Upper lobe of left lung (tissue), 6 donors: ENCODE measurements at regions not wholly inside any gene's neighbourhood (a gene's known extent, or its start where the extent isn't known, plus 50 kb on each side); places are given as distances from the start of the nearest gene placed in this dataset.
A peak's percentile ranks its signal among the peaks of the same experiment; 100 is the strongest.

ENCODE experiments used
- ATAC-seq, 2 donors: fragments of 200-7000 bp; cut with Tn5 transposase; one replicate each; pipeline ENCODE4 v1.9.1; 2022; ENCODE audit warnings: mild to moderate bottlenecking in 2 of 2, moderate library complexity in 2 of 2; ENCODE audit not compliant: low FRiP score in 2 of 2
- DNase-seq, 2 donors: peaks; one replicate each; pipeline ENCODE4 v3.0.0-alpha.2; 2019 to 2020
- H3K27ac ChIP-seq, 4 donors: fragments of 200-600 bp; sonication (generic); one replicate each; pipeline ENCODE4 v1.5.1; 2016 to 2019
- H3K27me3 ChIP-seq, 4 donors: fragments of 200-600 bp; sonication (generic); one replicate each; pipeline ENCODE4 v1.5.1; 2017 to 2019
- H3K36me3 ChIP-seq, 4 donors: fragments of 200-600 bp; sonication (generic); one replicate each; pipeline ENCODE4 v1.5.1; 2016 to 2019
- H3K4me1 ChIP-seq, 4 donors: fragments of 200-600 bp; sonication (generic); one replicate each; pipeline ENCODE4 v1.5.1; 2018 to 2019
- H3K4me3 ChIP-seq, 4 donors: fragments of 200-600 bp; sonication (generic); one replicate each; pipeline ENCODE4 v1.5.1; 2017 to 2019; ENCODE audit warnings: mild to moderate bottlenecking in 2 of 4, moderate library complexity in 1 of 4
- H3K9me3 ChIP-seq, 4 donors: fragments of 200-600 bp; sonication (generic); one replicate each; pipeline ENCODE4 v1.5.1; 2018 to 2019
- EP300 ChIP-seq, 4 donors: sonication (generic); formaldehyde crosslinking; IDR thresholded peaks; one replicate each; pipeline ENCODE4 v1.5.1; 2017; ENCODE audit warnings: antibody characterized with exemption in 4 of 4, control low read depth in 2 of 4
- POLR2A ChIP-seq, 4 donors: fragments of 450-650 bp; IDR thresholded peaks; one replicate each; pipeline ENCODE4 v1.5.1; 2016 to 2017; ENCODE audit warnings: antibody characterized with exemption in 4 of 4, mild to moderate bottlenecking in 2 of 4
- POLR2AphosphoS5 ChIP-seq, 2 donors: sonication (generic); formaldehyde crosslinking; IDR thresholded peaks; one replicate each; pipeline ENCODE4 v1.5.1; 2017; ENCODE audit warnings: antibody characterized with exemption in 2 of 2
- WGBS, 2 donors: methylation state at CpG; one replicate each; pipeline ENCODE4 v1.1.5; 2017 to 2018; 5-methylcytosine and 5-hydroxymethylcytosine counted together
- TF ChIP-seq, protein P1 (sequence below), 6 experiments: fragments of 450-650 bp in 4 of 6; fragments of 200-600 bp in 2 of 6; sonication (generic) in 2 of 6; IDR thresholded peaks; one replicate each; pipeline ENCODE4 v1.5.1; 2016 to 2019; ENCODE audit warnings: antibody characterized with exemption in 6 of 6
- donor health status: DM: no; HTN: no; CAD: no; lungs with moderate emphysema.
- donor health status: DM: no; HTN: yes; CAD: no; lungs with severe emphysema.

DNA sequence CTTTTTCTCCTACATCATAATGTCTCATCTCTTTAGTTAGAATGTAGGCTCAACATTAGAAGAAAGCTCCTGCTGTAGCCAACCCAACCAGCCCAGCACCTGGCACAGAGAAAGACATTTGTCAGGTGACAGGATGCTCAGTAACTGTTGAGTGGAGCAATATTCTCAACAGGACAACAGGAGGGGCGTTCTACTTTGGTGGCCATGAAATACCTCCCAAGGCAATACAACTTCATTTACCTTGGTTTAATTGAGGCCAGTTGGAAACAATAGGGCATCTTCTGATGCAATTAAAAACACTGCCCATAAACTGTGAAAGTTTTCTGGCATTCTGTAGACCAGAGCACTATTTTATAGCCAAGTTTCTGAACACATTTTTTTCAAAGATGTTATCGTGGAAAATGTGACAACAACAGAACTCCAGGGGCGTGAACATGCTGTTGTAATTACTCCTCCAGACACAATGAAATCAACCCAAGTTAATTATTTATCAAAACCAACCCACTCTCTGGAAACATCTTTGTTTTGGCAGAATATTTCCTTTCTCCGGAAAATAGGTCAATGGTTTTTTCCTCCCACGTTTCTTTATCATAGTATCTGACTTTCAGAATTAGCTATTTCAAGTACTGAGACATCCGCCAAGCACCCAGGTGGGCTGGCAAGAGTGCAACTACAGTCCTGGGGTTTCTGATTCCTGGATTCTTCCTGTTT, 538.1 kb downstream of the SOX6 start:
- H3K27ac ChIP-seq, result no peak overlapping the region
- DNase-seq (no peak), ATAC-seq (no peak)
- H3K4me3 ChIP-seq, result no peak overlapping the region
- no peak for TF ChIP-seq POLR2A (IDR thresholded peaks at IDR 0.05)
- TF ChIP-seq, protein P1, sequence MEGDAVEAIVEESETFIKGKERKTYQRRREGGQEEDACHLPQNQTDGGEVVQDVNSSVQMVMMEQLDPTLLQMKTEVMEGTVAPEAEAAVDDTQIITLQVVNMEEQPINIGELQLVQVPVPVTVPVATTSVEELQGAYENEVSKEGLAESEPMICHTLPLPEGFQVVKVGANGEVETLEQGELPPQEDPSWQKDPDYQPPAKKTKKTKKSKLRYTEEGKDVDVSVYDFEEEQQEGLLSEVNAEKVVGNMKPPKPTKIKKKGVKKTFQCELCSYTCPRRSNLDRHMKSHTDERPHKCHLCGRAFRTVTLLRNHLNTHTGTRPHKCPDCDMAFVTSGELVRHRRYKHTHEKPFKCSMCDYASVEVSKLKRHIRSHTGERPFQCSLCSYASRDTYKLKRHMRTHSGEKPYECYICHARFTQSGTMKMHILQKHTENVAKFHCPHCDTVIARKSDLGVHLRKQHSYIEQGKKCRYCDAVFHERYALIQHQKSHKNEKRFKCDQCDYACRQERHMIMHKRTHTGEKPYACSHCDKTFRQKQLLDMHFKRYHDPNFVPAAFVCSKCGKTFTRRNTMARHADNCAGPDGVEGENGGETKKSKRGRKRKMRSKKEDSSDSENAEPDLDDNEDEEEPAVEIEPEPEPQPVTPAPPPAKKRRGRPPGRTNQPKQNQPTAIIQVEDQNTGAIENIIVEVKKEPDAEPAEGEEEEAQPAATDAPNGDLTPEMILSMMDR (IDR thresholded peaks at IDR 0.05), result no peak
- no peak for TF ChIP-seq POLR2AphosphoS5 (IDR thresholded peaks at IDR 0.05)
- no peak for TF ChIP-seq EP300 (IDR thresholded peaks at IDR 0.05)
- no peaks in the 10 kb centered on the region for H3K36me3 ChIP-seq
- 32 to 35% methylated on average over 6 of the region's 6 CpGs for WGBS, 2 donors
- peaks cover 0 to 14% (median 10%) of the 10 kb centered on the region in 4 donors for H3K4me1 ChIP-seq
- H3K27me3 ChIP-seq, result no peaks in the 10 kb centered on the region
- H3K9me3 ChIP-seq, result no peaks in the 10 kb centered on the region

DNA sequence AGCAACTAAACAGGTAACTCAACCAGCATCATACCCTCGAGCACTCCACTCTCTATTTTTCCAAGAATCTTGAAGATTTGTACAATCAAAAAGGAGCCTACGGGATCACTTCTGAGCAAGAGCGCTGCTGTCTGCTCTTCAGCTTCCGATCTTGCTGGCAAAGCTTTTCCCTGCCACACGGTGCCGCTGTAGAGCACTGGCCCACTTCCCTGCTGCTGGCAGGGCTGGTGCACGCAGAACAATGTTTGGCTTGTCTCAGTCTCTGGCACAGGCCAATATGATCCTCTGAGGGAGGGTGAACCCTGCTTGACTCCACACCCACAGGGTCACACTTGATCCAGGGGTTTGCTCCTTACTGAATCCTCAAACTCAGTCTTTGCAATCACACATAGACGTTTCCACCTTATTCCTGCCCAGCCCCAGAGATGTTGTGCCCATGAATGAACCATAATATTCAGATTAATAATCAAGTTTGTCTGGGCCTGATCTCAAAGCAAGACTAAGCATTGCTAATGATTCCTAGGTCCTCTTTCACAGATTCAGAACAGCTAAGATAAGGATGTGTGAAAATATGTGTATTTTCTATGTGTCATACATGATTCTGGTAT, 536.6 kb downstream of the SOX6 start:
- peak; percentile 76 to 87 for ATAC-seq
- 19 to 22% methylated on average over 8 of the region's 8 CpGs for WGBS, 2 donors
- peaks cover 0 to 14% (median 10%) of the 10 kb centered on the region in 4 donors for H3K4me1 ChIP-seq

DNA sequence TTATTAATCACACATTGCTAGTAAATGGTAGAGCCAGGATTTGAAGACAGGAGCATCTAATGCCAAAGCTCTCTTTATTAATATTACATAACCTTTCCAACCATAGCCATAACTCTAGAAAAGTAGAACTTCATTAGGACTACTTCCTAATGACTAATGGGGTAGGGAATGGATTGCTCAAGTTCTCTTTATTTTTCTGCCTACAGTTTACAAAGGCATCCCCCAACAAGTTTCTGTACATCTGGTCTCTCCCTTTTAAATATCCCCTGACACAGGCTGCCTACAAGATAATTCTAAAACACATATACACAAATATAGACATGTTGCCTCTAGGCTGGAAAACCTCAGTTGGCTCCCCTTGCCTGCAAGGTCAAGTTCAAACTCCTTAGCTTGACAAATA, 534.9 kb downstream of the SOX6 start:
- Histone ChIP-seq H3K9me3 (no peaks in the 10 kb centered on the region), H3K4me3 (no peak overlapping the region), H3K36me3 (no peaks in the 10 kb centered on the region), H3K27me3 (no peaks in the 10 kb centered on the region), H3K4me1 (peaks cover 0 to 12% (median 4%) of the 10 kb centered on the region in 4 donors), H3K27ac (no peak overlapping the region)
- DNase-seq, result no peak
- TF ChIP-seq, protein P1 (IDR thresholded peaks at IDR 0.05), result no peak
- TF ChIP-seq POLR2A (IDR thresholded peaks at IDR 0.05) (no peak), POLR2AphosphoS5 (IDR thresholded peaks at IDR 0.05) (no peak), EP300 (IDR thresholded peaks at IDR 0.05) (no peak)
- ATAC-seq, result no peak

More for the DNA sequence above, 536.6 kb downstream of the SOX6 start:
- Histone ChIP-seq H3K4me3 (no peak overlapping the region), H3K27ac (no peak overlapping the region), H3K27me3 (no peaks in the 10 kb centered on the region), H3K9me3 (no peaks in the 10 kb centered on the region), H3K36me3 (no peaks in the 10 kb centered on the region)
- TF ChIP-seq, protein P1 (IDR thresholded peaks at IDR 0.05), result peak; percentile 65 to 82 (median 74)
- no peak for TF ChIP-seq POLR2A (IDR thresholded peaks at IDR 0.05)
- peak; percentile 64 to 74 for DNase-seq

DNA sequence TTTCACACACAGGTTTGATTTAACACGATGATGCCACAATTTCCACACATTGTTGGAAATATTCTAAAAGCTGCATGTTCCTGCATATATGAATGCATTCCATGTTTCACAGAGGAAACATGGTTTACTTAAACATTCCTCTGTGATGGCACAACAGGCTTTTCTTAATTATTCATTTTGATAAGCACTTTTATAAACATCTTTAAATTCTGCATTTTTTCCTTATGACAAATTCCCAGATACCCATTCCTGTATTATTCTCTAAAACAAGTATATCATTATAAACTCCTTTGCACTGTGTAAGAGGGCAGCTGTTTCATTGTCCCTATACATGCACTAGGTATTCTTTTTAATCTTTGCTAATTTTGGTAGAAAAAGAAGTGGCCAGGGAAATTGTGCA, 532.3 kb downstream of the SOX6 start:
- no peak overlapping the region for H3K27ac ChIP-seq
- no peaks in the 10 kb centered on the region for H3K9me3 ChIP-seq
- DNase-seq (no peak), ATAC-seq (no peak)
- no peak overlapping the region for H3K4me3 ChIP-seq
- H3K36me3 ChIP-seq, result no peaks in the 10 kb centered on the region
- H3K27me3 ChIP-seq, result no peaks in the 10 kb centered on the region
- H3K4me1 ChIP-seq, result peaks cover 0 to 6% (median 3%) of the 10 kb centered on the region in 4 donors
- WGBS, 2 donors, result 72 to 76% methylated on average over 1 of the region's 1 CpG
- TF ChIP-seq EP300 (IDR thresholded peaks at IDR 0.05) (no peak), POLR2AphosphoS5 (IDR thresholded peaks at IDR 0.05) (no peak), POLR2A (IDR thresholded peaks at IDR 0.05) (no peak)
- TF ChIP-seq, protein P1 (IDR thresholded peaks at IDR 0.05), result no peak
